GM21737 (cell line): ENCODE measurements at regions not wholly inside any gene's neighbourhood (a gene's known extent, or its start where the extent isn't known, plus 50 kb on each side); places are given as distances from the start of the nearest gene placed in this dataset.
"Not testable (repeated sequence)": the region's sequence is repeated elsewhere in the genome, so short reads cannot be mapped to it uniquely, and the experiment has no call there.

Experiments
- ATAC-seq: cut with Tn5 transposase; IDR thresholded peaks from one replicate; pipeline ENCODE4 v1.9.1; 2021; ENCODE audit warnings: mild to moderate bottlenecking, moderate library complexity; ENCODE audit not compliant: unreplicated experiment

GRCh38 chr2:191476901-191477300 is 201.0 kb upstream of the NABP1 start:
- no peak for ATAC-seq

- no peak for ATAC-seq
Measured at GRCh38 chr2:191478799-191479679, 198.9 kb upstream of the NABP1 start.

- no peak for ATAC-seq
Measured at GRCh38 chr2:191479680-191480023, 198.3 kb upstream of the NABP1 start.

- ATAC-seq, result no peak
Measured at GRCh38 chr2:191481305-191482070, 196.4 kb upstream of the NABP1 start.

- ATAC-seq, result no peak
Measured at GRCh38 chr2:191483117-191483516, 194.8 kb upstream of the NABP1 start.

- ATAC-seq, result no peak
Measured at GRCh38 chr2:191486584-191487320, 191.2 kb upstream of the NABP1 start.

- ATAC-seq, result no peak
Measured at GRCh38 chr2:191488135-191488534, 189.8 kb upstream of the NABP1 start.

GRCh38 chr2:191489177-191489576 is 188.8 kb upstream of the NABP1 start:
- no peak for ATAC-seq

- ATAC-seq, result no peak
Measured at GRCh38 chr2:191496838-191497237, 181.1 kb upstream of the NABP1 start.

GRCh38 chr2:191497822-191498221 is 180.1 kb upstream of the NABP1 start:
- ATAC-seq, result no peak

GRCh38 chr2:191499050-191499449 is 178.9 kb upstream of the NABP1 start:
- no peak for ATAC-seq

- no peak for ATAC-seq
Measured at GRCh38 chr2:191499874-191500565, 177.9 kb upstream of the NABP1 start.

GRCh38 chr2:191500566-191500883 is 177.4 kb upstream of the NABP1 start:
- no peak for ATAC-seq

- ATAC-seq, result no peak
Measured at GRCh38 chr2:191500884-191501560, 176.9 kb upstream of the NABP1 start.

GRCh38 chr2:191501561-191502168 is 176.3 kb upstream of the NABP1 start:
- ATAC-seq, result no peak

- ATAC-seq, result no peak
Measured at GRCh38 chr2:191506515-191506914, 171.4 kb upstream of the NABP1 start.

- ATAC-seq, result not testable (repeated sequence)
Measured at GRCh38 chr2:191507252-191507853, 170.6 kb upstream of the NABP1 start.

GRCh38 chr2:191508738-191509137 is 169.2 kb upstream of the NABP1 start:
- no peak for ATAC-seq

GRCh38 chr2:191512216-191512835 is 165.6 kb upstream of the NABP1 start:
- no peak for ATAC-seq
